Activated naive CD4-positive, alpha-beta T cell treated with anti-CD3 and anti-CD28 coated beads for 36 hours (primary cell): ENCODE measurements at regions not wholly inside any gene's neighbourhood (a gene's known extent, or its start where the extent isn't known, plus 50 kb on each side); places are given as distances from the start of the nearest gene placed in this dataset.

Source experiments
- CTCF ChIA-PET: fragments of 350-600 bp; sonication (Branson Sonifier 250); formaldehyde crosslinking; loops from one replicate; lab custom pipeline; 2021; ENCODE audit warnings: antibody characterized with exemption; lab: Charles Lee
- DNase-seq: peaks from one replicate; pipeline ENCODE4 v3.0.0-alpha.2; 2020
- H3K27ac Mint-ChIP-seq: one replicate; pipeline ENCODE4 v1.8.0; 2021; ENCODE audit warnings: mild to moderate bottlenecking, mixed read lengths
- H3K27me3 Mint-ChIP-seq: one replicate; pipeline ENCODE4 v1.8.0; 2021; ENCODE audit warnings: low read depth, mixed read lengths
- H3K36me3 Mint-ChIP-seq: one replicate; pipeline ENCODE4 v1.8.0; 2021; ENCODE audit warnings: low read depth, mixed read lengths
- H3K4me1 Mint-ChIP-seq: one replicate; pipeline ENCODE4 v1.8.0; 2021; ENCODE audit warnings: low read depth, mixed read lengths
- H3K4me3 Mint-ChIP-seq: one replicate; pipeline ENCODE4 v1.8.0; 2021; ENCODE audit warnings: mild to moderate bottlenecking, moderate library complexity, mixed read lengths
- H3K9me3 Mint-ChIP-seq: one replicate; pipeline ENCODE4 v1.8.0; 2021; ENCODE audit warnings: mixed read lengths
- intact Hi-C: fragments of 100-400 bp; cut with micrococcal nuclease; formaldehyde crosslinking; loops from one replicate; pipeline ENCODE4 v1.15.1; 2023

DNA sequence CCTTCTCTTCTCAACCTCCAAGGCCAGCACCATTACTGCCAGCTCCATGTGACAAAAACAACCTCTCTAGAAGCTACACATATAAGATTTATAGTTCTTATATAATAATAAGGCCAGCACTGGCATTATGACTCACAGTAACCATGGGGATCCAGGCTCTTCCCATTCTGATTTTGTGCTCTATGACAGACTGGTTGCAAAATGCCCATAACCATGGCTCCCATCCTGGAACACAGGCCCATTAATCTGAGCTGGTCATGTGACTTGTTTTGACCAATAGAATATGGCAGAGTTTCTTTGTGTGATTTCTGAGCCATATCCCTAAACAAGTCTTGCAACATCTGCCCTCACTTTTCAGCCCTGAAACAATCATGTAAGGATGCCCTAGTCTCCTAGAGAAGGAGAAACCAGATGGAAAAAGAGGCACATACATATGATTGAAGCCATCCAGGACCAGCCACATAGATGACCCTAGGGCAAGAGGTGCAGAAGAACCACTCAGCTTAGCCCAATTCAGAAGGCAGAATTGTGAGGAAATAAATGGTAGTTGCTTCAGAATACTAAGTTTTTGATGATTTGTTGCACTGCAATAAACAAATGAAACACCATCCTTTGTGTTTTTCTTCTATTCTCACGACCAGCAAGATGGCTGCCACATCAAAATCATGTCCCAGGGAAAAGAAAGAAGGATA lies 173.9 kb downstream of the SUCLG1 start:
- DNase-seq = no peak
- intact Hi-C loops = no loop called here
- CTCF ChIA-PET = interaction anchor here (0.7 kb wide), 1 partner anchor 26 kb away, joined by 3 read pairs; no protein-coding TSS in a partner anchor
- Mint-ChIP-seq H3K36me3 (no peaks in the 10 kb centered on the region), H3K27ac (no peak overlapping the region), H3K4me3 (no peak overlapping the region), H3K9me3 (no peaks in the 10 kb centered on the region), H3K27me3 (peaks cover 2% of the 10 kb centered on the region), H3K4me1 (no peaks in the 10 kb centered on the region)

DNA sequence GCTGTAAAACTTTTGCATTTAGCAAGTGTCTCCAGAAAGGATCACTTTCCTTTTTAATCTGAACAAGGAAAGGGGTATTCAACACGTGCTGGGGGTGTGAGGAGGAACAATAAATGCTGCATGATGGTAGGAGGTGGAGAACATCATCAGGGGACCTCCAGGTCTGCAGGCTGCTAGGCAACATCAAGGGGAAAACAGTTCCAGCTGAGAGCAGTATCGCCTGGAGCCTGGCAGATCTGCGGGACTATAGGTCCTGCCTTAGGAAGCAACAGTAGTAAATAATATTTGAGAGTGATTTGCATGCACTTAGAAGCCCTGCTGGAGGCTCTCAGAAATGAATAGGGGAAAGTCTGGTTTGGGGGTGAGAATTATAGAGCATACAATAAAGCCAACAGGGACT lies 175.6 kb downstream of the SUCLG1 start:
- Mint-ChIP-seq H3K9me3 (no peaks in the 10 kb centered on the region), H3K27ac (no peak overlapping the region), H3K4me3 (no peak overlapping the region), H3K4me1 (no peaks in the 10 kb centered on the region), H3K27me3 (peaks cover 2% of the 10 kb centered on the region), H3K36me3 (no peaks in the 10 kb centered on the region)
- no peak for DNase-seq
- CTCF ChIA-PET = no interaction called here
- intact Hi-C loops = no loop called here

DNA sequence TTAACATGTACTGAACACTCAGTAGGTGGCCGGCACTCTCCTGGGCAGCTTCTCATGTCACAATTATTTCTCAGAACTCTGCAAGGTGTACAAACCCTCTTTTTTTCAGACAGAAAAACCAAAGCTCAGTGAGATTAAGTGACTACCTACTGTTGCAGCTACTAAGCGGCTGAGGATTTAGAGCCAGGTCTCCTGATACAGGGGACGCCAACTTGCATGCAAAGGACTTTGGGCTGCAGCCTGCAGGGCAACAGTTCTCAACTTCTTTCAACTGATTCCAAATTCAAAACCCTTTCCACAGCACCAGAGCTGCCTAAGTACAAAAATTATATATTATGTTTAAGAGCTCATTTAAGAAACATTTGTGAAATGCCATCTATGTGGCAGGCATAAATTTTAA lies 177.6 kb downstream of the SUCLG1 start:
- Mint-ChIP-seq H3K4me3 (no peak overlapping the region), H3K36me3 (no peaks in the 10 kb centered on the region), H3K4me1 (peaks cover 3% of the 10 kb centered on the region), H3K9me3 (no peaks in the 10 kb centered on the region), H3K27me3 (no peaks in the 10 kb centered on the region), H3K27ac (no peak overlapping the region)
- no peak for DNase-seq
- CTCF ChIA-PET = no interaction called here
- intact Hi-C loops = no loop called here

DNA sequence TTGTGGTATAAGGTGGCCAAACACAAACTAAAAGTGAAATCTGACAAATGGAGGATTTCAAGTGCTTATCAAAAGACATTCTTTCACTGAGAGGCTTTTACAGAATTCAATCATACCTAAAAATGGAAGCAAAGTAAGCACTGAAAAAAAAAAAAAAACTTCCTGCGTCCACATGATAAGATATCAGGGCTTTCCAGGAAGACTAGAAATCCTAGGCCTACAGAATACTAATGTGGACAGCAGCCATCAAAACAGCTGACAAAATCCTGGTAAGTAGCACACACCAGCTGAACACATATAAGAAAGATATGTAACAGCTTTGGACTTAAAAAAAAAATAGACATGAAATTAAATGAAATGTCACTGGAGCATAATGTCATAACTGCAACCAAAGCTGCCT lies 178.2 kb downstream of the SUCLG1 start:
- no peaks in the 10 kb centered on the region for H3K36me3 Mint-ChIP-seq
- H3K27ac Mint-ChIP-seq = no peak overlapping the region
- no peaks in the 10 kb centered on the region for H3K27me3 Mint-ChIP-seq
- H3K9me3 Mint-ChIP-seq = no peaks in the 10 kb centered on the region
- intact Hi-C loops = no loop called here
- DNase-seq = no peak
- no peak overlapping the region for H3K4me3 Mint-ChIP-seq
- CTCF ChIA-PET = no interaction called here
- H3K4me1 Mint-ChIP-seq = peaks cover 5% of the 10 kb centered on the region

DNA sequence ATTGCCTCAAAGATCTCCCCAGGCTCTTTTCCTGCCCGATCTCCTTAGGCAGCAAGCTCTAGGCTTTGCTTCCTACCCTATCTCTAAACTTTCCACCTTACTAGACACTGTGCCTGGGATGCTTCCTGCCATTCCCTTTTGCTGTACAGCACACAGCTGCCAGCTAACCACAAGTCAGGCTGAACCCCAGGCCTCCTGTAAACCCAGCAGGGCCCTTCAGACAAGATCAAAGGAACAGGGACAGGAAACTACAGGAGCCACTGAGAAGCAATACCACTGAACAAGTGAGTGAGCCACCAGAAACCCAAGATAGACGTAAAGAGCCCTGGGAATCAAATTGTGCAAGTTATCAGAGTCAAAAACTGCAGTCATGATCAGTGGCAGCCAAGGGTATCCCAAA lies 180.7 kb downstream of the SUCLG1 start:
- peaks cover 9% of the 10 kb centered on the region for H3K27me3 Mint-ChIP-seq
- H3K27ac Mint-ChIP-seq = no peak overlapping the region
- DNase-seq = no peak
- CTCF ChIA-PET = no interaction called here
- H3K4me1 Mint-ChIP-seq = peaks cover 5% of the 10 kb centered on the region
- no peak overlapping the region for H3K4me3 Mint-ChIP-seq
- no peaks in the 10 kb centered on the region for H3K36me3 Mint-ChIP-seq
- intact Hi-C loops = no loop called here
- H3K9me3 Mint-ChIP-seq = no peaks in the 10 kb centered on the region

DNA sequence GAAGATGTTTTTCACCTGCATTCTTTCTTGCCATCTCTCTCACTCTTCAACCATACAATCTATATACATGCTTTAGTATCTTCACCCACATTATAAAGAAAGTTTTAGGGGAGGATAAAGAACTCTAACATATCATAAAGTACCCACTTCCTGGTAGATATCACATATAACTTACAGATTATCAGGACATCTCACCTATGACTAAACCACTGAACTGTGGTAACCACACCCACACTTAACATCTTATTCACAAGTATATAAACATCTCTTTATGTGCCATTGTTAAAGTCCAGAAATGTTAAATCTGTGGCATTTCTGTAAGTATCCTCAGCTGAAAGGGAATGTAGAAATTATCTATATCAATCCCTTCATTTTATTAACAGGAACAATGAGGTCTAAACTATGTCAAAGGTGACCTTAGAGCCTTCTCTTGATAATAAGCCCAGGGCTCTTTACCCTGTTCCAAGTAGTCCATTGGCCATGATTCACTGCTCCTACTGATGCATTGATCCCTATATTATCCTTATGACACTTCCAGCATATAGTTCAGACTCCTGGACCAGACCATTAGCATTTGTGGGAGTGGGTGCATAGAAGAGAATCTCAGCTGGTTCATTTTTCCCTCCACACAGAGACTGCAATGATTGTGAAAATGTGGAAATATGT lies 182.4 kb downstream of the SUCLG1 start:
- no peak overlapping the region for H3K27ac Mint-ChIP-seq
- peaks cover 10% of the 10 kb centered on the region for H3K27me3 Mint-ChIP-seq
- intact Hi-C loops = no loop called here
- H3K4me1 Mint-ChIP-seq = peaks cover 5% of the 10 kb centered on the region
- H3K4me3 Mint-ChIP-seq = no peak overlapping the region
- DNase-seq = no peak
- H3K36me3 Mint-ChIP-seq = no peaks in the 10 kb centered on the region
- CTCF ChIA-PET = no interaction called here
- no peaks in the 10 kb centered on the region for H3K9me3 Mint-ChIP-seq

DNA sequence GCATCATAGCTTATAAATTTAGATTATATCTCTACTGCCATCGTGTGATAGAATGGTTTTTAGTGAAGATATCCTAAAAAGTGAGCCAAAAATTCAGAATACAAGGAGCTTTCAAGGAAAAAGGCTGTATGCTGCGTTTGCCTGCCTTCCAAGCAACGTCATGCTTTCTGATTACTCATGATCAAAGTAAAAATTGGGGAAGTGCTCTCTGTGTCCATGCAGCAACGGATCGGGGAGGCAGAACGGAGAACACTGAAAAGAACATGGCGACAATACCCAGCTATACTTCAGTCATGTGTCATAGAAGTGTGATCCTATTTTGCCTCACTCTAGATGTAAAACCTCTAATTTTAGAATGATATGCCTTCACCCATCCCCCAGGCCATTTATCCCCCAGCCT lies 185.7 kb downstream of the SUCLG1 start:
- Mint-ChIP-seq H3K27ac (no peak overlapping the region), H3K36me3 (no peaks in the 10 kb centered on the region), H3K9me3 (no peaks in the 10 kb centered on the region), H3K4me3 (no peak overlapping the region), H3K4me1 (peaks cover 5% of the 10 kb centered on the region), H3K27me3 (peaks cover 13% of the 10 kb centered on the region)
- CTCF ChIA-PET = no interaction called here
- intact Hi-C loops = no loop called here
- no peak for DNase-seq

DNA sequence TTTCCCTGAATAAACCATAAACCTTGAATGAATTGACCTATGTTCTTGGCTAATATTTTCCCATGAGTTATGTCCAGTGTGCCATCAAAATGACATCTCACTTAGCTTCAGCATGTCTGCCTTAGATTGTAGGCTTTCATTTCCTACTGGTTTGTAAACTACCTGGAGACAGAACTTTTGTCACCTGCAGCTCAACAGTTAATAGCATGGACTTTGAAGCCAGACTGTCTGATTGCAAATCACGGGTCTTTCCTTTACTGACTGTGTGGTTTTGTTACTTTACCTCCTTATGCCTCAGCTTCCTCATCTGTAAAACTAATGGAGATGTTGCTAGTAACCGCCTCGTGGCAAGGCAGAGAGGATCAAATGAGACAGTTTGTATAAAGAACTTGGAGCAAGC lies 187.1 kb downstream of the SUCLG1 start:
- peaks cover 5% of the 10 kb centered on the region for H3K4me1 Mint-ChIP-seq
- CTCF ChIA-PET = interaction anchor here (0.6 kb wide), 2 partner anchors 43 to 239 kb away, joined by 3 to 4 read pairs; no protein-coding TSS in a partner anchor
- no peaks in the 10 kb centered on the region for H3K9me3 Mint-ChIP-seq
- H3K27ac Mint-ChIP-seq = no peak overlapping the region
- H3K36me3 Mint-ChIP-seq = no peaks in the 10 kb centered on the region
- peaks cover 13% of the 10 kb centered on the region for H3K27me3 Mint-ChIP-seq
- H3K4me3 Mint-ChIP-seq = no peak overlapping the region
- intact Hi-C loops = no loop called here
- DNase-seq = no peak

DNA sequence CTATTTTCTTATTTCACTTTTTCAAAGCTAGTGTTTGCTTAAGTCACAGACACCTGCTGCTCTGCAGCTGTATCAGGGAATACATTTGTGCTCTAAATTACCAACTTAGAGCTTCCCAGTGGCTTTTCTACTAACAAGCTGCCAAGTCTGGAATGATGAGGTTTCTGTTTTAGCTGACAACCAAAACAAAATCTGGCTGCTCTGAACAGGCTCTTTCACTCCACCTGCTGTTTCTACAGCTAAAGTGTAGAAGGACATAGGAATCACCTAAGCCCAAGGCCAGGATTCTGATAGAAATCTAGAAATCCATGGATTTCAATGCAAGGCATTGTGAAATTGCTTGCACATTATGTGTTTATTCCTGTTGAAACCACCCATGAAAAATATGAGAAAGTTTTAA lies 201.2 kb downstream of the SUCLG1 start:
- intact Hi-C loops = no loop called here
- CTCF ChIA-PET = interaction anchor here (0.7 kb wide), 1 partner anchor 94 kb away, joined by 3 read pairs; no protein-coding TSS in a partner anchor
- no peak overlapping the region for H3K4me3 Mint-ChIP-seq
- H3K9me3 Mint-ChIP-seq = peaks cover 5% of the 10 kb centered on the region
- DNase-seq = no peak
- H3K27me3 Mint-ChIP-seq = peaks cover 14% of the 10 kb centered on the region
- H3K4me1 Mint-ChIP-seq = no peaks in the 10 kb centered on the region
- no peak overlapping the region for H3K27ac Mint-ChIP-seq
- no peaks in the 10 kb centered on the region for H3K36me3 Mint-ChIP-seq

DNA sequence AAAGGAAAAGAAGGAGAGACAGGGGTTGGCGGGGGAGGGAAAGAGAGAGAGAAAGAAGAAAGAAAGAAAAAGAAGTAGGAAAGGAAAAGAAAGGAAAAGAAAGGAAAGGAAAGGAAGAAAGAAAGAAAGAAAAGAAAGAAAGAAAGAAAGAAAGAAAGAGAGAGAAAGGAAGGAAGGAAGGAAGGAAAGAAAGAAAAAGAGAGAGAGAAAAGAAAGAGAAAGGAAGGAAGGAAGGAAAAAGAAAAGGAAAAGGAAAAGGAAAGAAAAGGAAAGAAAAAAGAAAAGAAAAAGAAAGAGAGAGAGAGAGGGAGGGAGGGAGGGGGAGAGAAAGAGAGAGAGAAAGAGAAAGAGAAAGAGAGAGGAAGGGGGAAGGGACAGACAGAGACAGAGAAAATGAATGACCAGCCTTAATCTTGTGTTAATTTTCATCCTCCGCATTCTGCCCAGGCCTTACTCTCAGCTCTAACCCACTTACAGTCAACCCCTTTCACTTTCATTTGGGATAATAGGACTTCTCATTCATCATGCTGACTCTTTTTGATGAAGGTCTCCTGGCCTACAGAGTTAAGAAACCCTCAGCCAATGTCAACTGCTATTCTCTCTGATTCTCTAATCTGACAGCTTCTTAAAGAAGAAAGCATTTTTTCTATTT lies 207.3 kb downstream of the SUCLG1 start:
- Mint-ChIP-seq H3K27me3 (no peaks in the 10 kb centered on the region), H3K9me3 (no peaks in the 10 kb centered on the region), H3K27ac (no peak overlapping the region), H3K36me3 (no peaks in the 10 kb centered on the region), H3K4me3 (no peak overlapping the region), H3K4me1 (no peaks in the 10 kb centered on the region)
- intact Hi-C loops = no loop called here
- CTCF ChIA-PET = no interaction called here
- DNase-seq = no peak

DNA sequence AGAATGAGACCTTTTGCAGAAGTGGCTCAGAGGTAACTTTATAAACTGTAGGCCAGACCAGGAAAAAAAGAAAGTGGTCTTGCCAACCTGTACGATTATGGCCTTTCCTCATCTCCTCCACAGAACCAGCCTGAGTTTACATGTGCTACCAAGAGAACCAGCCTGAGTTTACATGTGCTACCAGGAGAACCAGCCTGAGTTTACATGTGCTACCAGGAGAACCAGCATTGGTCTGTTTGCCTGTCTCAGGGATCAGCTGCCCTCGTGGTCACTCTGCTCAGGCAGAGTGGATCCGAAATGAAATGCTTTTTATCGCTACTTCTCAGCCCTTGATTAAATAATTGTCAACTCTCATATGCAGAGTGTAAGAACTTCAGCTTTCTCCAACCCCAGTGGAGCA lies 209.9 kb downstream of the SUCLG1 start:
- no peak overlapping the region for H3K4me3 Mint-ChIP-seq
- H3K27ac Mint-ChIP-seq = no peak overlapping the region
- no peaks in the 10 kb centered on the region for H3K4me1 Mint-ChIP-seq
- H3K27me3 Mint-ChIP-seq = no peaks in the 10 kb centered on the region
- DNase-seq = no peak
- intact Hi-C loops = no loop called here
- CTCF ChIA-PET = interaction anchor here (1.3 kb wide), 1 partner anchor 31 kb away, joined by 4 read pairs; no protein-coding TSS in a partner anchor
- no peaks in the 10 kb centered on the region for H3K36me3 Mint-ChIP-seq
- no peaks in the 10 kb centered on the region for H3K9me3 Mint-ChIP-seq

DNA sequence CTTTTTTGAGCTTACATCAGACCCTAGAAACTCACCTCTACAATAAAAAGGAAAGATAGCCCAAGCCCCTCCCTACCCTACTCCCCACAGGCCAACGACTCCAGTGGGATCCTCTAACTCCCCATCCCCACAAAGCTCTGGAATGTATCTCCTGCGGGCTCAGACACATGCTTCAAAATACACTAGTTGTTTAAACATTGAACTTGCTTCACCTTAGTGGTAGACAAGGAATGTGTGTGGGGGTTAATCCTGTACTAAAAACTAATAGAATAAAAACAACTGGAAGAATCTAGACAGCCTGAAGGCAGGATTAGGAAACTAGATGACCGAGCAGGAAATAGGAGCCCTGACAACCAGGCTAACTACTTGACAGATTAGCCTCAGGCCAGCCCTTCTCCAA lies 211.5 kb downstream of the SUCLG1 start:
- H3K27me3 Mint-ChIP-seq = no peaks in the 10 kb centered on the region
- no peak overlapping the region for H3K4me3 Mint-ChIP-seq
- no peaks in the 10 kb centered on the region for H3K36me3 Mint-ChIP-seq
- CTCF ChIA-PET = no interaction called here
- H3K27ac Mint-ChIP-seq = no peak overlapping the region
- intact Hi-C loops = no loop called here
- no peaks in the 10 kb centered on the region for H3K9me3 Mint-ChIP-seq
- DNase-seq = no peak
- no peaks in the 10 kb centered on the region for H3K4me1 Mint-ChIP-seq
